ENCODE measurements at regions not wholly inside any gene's neighbourhood (a gene's known extent, or its start where the extent isn't known, plus 50 kb on each side); places are given as distances from the start of the nearest gene placed in this dataset.
A peak's percentile ranks its signal among the peaks of the same experiment; 100 is the strongest.

- intact Hi-C loops (cut with DNase I), result no loop called here
- H3K4me3 ChIP-seq, result no peak overlapping the region
- peak overlapping the region in 1 of 10 donors; percentile 87 for H3K27ac ChIP-seq
- no peak for DNase-seq
- TF ChIP-seq CTCF (IDR thresholded peaks at IDR 0.05), result no peak
- WGBS, 2 donors, result 81 to 83% methylated on average over 19 of the region's 19 CpGs
- peaks cover 0 to 37% (median 17%) of the 10 kb centered on the region in 9 donors for H3K4me1 ChIP-seq
- no peaks in the 10 kb centered on the region for H3K27me3 ChIP-seq
- peaks cover 0 to 6% (median 0%) of the 10 kb centered on the region in 11 donors for H3K9me3 ChIP-seq
- no peak for ATAC-seq
- H3K36me3 ChIP-seq, result no peaks in the 10 kb centered on the region
Measured at GRCh38 chr12:31872831-31873604, 86.2 kb upstream of the RESF1 start.

- Histone ChIP-seq H3K36me3 (no peaks in the 10 kb centered on the region), H3K27ac (no peak overlapping the region), H3K4me1 (peaks cover 0 to 14% (median 7%) of the 10 kb centered on the region in 9 donors), H3K9me3 (peaks cover 0 to 18% (median 0%) of the 10 kb centered on the region in 11 donors), H3K4me3 (no peak overlapping the region), H3K27me3 (no peaks in the 10 kb centered on the region)
- TF ChIP-seq CTCF (IDR thresholded peaks at IDR 0.05), result no peak
- intact Hi-C loops (cut with DNase I), result loop anchor here in 1 of 10 donors (5.0 to 10.0 kb wide), 2 partner anchors 85 to 143 kb away; partner anchors contain the start of genes AMN1 and RESF1
- 86 to 92% methylated on average over 2 of the region's 2 CpGs for WGBS, 2 donors
- no peak for ATAC-seq
- DNase-seq, result no peak
Measured at GRCh38 chr12:31869972-31870371, 89.2 kb upstream of the RESF1 start.

GRCh38 chr12:31868965-31869364 is 90.2 kb upstream of the RESF1 start:
- Histone ChIP-seq H3K4me1 (peaks cover 0 to 6% (median 2%) of the 10 kb centered on the region in 9 donors), H3K27me3 (no peaks in the 10 kb centered on the region), H3K9me3 (peaks cover 0 to 18% (median 0%) of the 10 kb centered on the region in 11 donors), H3K36me3 (no peaks in the 10 kb centered on the region), H3K4me3 (no peak overlapping the region), H3K27ac (no peak overlapping the region)
- intact Hi-C loops (cut with DNase I), result loop anchor here in 1 of 10 donors (5.0 to 10.0 kb wide), 2 partner anchors 86 to 142 kb away; partner anchors contain the start of genes AMN1 and RESF1
- ATAC-seq (peak in 6 of 8 donors; percentile 45 to 75 (median 64)), DNase-seq (peak; percentile 36 to 69)
- TF ChIP-seq CTCF (IDR thresholded peaks at IDR 0.05), result no peak
- WGBS, 2 donors, result 24 to 32% methylated on average over 2 of the region's 2 CpGs

- Histone ChIP-seq H3K4me1 (peaks cover 0 to 6% (median 0%) of the 10 kb centered on the region in 9 donors), H3K9me3 (peaks cover 0 to 13% (median 0%) of the 10 kb centered on the region in 11 donors), H3K4me3 (no peak overlapping the region), H3K27ac (no peak overlapping the region), H3K27me3 (no peaks in the 10 kb centered on the region), H3K36me3 (no peaks in the 10 kb centered on the region)
- ATAC-seq, result no peak
- intact Hi-C loops (cut with DNase I), result loop anchor here in 1 of 10 donors (5.0 to 10.0 kb wide), 2 partner anchors 88 to 140 kb away; partner anchors contain the start of genes AMN1 and RESF1
- no peak for TF ChIP-seq CTCF (IDR thresholded peaks at IDR 0.05)
- no peak for DNase-seq
Measured at GRCh38 chr12:31867292-31867691, 91.9 kb upstream of the RESF1 start.

Data from heart right ventricle (tissue), 16 donors.